ENCODE measurements at regions not wholly inside any gene's neighbourhood (a gene's known extent, or its start where the extent isn't known, plus 50 kb on each side); places are given as distances from the start of the nearest gene placed in this dataset.
A peak's percentile ranks its signal among the peaks of the same experiment; 100 is the strongest.
"Not testable (repeated sequence)": the region's sequence is repeated elsewhere in the genome, so short reads cannot be mapped to it uniquely, and the experiment has no call there.

DNA sequence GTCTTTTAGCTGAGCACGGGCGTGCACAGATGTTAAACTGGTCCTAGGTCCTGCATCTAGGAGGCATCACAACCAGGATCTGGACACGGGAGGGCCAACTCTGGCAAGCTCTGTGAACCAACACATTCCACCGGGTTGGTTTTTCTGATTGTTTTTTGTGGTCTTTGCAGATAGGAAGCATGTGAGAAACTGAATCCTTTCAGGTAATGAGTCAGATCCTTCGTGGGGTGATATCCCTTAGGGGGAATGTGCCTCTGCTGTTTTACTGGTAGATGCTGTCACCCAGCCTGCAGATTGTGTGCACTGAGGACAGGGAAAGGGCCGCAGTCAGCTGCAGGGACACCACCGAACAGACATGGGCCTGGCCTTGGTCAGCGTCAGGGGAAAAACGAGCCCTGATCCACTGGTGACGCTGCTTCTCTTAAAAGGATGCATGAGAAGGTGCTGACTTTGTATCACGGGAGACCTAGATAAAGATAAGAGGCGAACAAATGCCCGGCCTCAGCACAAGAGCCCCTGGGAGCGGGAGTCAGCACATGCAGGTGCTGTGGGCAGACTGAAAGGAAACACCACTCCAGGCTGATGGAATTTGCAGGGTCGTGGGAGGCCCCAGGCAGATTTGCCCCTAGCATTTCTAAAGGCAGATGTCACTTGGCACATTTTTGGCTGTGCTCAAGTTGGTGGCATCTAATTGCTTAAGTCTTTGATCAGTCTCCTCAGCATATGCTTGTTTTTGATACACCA lies 51.1 kb downstream of the DOP1B start:
- DNase-seq (ENCODE audit: low read depth, low spot score): no peak

DNA sequence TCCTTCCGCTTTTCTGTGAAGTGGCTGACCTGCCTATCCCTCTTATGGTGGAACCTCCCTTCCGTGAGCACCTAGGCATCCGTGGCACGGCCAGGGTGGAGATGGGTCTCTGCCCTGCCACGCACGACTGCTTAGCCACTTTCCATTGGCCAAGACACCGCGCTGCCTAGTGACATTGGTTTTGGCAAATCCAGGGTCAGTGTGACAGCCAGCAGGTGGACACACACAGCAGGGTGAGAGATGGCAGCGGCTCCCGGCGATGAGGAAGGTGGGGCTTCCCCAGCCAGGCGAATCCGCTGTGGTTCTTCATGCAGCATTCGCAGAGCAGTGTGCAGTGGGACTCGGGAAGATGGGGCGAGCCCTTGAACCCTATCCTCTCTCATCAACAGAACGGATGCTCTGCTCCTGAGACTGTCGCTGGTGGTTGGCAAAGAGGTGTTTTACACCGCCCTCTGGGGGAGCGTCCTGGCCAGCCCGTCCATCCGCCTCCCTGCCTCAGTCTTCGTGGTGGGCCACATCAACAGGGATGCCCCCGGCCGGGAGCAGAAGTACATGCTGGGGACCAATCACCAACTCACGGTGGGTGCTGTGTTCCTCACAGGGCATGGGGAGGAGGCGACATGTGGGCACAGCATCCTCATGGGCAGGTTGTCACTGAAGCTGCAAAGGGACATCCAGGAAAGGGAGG lies 51.8 kb downstream of the DOP1B start:
- DNase-seq (ENCODE audit: low read depth, low spot score): no peak

DNA sequence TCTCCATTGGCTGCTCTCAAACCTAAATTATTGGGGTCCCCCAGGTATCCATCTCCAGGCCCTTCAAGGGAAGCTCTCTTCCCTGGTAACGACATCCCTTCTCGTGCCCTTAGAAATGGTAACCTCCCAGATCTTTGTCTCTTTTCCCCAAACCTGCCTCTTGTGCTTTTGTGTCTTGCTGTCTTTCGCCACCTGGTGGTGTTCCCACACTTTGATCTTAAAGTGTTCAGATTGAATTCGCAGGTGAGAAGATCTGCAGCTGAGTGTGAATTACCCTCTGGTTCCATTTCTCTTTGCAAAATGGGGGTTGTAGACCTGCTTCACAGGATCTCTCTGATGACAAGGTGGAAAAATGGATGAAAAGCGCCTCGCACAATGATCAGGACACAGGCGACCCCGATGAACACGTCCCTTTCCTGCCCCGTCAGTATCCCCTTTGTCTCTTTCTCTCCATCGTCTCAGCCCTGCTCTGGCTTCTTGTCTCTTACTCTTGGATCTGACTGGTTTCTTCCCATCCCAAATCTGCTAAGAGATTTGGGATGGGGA lies 53.1 kb downstream of the DOP1B start:
- DNase-seq (ENCODE audit: low read depth, low spot score): peak; percentile 45

DNA sequence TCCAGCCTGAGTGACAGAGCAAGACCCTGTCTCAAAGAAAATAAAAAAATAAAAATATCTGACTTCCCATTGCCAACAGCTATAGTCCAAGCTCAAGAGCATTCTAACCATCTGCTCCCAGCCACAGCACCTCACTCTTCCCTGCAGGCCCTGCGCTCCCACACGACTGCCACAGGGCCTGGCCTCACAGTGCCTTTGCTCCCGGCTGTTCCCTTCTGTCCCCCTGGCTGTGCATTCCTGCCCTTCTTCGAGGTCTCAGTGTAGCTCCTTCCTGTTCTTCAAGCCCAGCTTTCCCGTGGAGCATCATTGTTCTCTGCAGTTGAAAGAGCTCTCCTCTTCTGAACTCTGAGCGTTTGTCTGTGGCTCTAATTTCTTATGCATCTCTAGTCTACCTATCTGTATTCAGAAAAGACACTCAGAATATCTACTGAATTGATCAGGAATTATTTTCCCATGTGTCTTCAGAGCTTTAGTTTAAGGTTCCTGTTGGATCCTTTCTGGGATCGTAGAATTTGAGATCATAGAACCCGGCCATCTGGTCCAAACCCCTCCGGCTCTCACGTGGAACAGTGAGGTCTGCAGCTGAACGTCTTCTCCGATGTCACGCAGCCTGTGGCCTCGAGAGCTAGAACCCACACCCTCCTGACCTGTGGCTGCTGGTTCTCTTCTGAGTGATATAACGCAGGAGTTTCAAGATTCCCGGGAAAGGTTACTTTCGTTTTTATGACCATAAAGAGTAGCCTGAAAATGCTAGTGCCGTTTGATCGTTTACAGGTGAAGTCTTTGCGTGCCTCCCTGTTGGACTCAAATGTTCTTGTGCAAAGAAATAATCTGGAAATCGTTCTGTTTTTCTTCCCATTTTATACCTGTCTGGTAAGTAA lies 54.4 kb downstream of the DOP1B start:
- DNase-seq (ENCODE audit: low read depth, low spot score): no peak

DNA sequence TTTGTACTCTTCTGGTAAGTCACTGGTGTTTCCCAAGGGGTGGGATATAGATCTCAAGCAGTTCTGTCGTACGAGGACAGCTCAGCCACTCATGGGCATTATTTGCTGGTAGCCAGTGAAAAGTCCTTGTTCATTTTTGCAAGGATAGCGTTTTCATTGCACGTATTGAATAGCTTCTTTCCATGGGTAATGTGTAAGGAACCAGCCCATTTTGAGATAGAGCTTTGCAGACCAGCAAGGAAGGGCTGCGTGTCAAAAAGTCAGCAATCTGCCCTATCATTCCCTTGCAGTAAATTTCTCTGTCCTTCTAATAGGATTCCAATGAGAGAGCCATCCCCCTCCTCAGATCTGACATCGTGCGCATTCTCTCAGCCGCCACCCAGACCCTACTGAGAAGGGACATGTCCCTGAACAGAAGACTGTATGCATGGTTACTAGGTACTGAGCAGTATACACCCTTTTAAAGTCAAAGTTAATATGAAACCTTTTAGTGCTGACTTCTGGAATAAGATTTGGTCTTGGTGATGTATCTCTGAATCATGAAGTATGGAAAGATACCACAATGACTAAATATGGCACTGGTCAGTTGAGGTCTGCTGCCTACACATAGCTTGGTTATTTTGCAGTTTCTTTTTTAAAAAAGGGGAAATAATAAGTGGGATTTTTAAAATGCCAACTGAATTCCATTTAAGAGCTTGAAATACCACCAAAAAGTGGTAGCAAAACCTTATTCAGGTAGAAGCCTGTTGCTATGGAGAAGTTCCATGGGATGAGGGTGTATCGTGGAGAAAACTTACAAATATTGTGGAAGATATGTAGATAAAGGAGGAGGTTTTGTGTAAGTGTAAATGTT lies 55.3 kb downstream of the DOP1B start:
- DNase-seq (ENCODE audit: low read depth, low spot score): no peak

DNA sequence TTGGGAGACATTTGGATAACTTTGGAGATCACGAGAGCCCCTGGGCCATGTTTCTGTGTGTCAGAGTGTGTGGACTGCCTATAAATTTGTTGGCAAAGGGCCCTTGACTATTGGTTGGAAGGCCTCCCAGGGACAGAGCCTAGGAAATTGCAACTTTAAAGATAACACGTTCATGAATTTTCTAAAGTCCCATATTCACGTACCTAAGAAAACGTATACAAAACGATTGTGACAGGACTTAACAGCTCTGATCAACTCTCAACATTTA lies 55.8 kb downstream of the DOP1B start:
- no peak for DNase-seq (ENCODE audit: low read depth, low spot score)

DNA sequence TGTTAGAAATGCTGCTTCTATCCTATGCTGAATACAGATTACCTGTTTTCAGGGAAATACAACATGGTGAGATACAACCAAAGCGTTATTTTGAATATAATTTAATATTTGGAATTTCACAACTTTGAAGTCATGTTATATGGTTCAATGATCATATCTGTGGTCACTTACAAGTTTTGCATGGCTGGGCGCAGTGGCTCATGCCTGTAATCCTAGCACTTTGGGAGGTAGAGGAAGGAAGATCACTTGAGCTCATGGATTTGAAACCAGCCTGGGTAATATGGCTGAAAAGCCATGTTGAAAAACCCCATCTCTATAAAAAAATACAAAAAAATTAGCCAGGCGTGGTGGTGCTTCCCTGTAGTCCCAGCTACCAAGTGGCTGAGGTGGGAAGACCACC lies 57.9 kb downstream of the DOP1B start:
- DNase-seq (ENCODE audit: low read depth, low spot score): no peak

DNA sequence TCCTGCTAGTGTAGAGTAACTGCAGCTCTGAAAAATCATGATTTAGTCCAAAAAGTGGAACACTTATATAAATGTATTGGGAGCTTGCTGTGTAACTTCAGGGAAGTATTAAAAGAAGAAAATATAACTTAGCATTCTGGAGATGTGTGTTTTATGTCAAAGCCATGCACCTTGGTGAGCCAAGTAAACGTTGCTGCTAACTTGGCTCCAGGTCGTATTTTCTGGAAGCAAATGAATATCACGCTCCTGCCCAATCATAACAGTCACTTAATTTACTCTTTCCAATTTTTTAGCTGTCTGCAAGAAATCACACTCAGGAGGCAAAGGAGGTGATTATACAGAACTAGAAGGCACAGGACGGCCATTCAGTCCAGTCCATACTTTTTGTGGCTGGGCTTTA lies 61.1 kb downstream of the DOP1B start:
- DNase-seq (ENCODE audit: low read depth, low spot score): no peak

DNA sequence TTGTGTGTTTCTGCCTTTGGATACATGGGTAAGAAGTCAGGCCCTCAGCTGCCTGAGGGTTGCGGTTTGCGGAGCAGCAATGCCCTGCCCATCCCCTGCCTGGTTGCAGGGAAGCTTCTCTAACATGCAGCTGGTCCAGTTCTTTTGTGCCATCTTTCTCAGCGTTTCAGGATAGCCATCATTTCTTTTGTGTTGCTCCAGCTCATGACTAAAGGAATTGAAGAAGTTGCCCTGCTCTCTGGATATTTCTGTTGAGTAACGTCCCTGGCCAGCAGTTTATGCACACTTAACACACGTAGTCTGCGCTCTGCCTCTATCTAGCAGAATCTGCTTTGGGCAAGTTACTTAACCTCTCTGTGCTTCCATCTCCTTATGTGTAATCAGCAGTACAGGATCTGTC lies 62.1 kb downstream of the DOP1B start:
- DNase-seq (ENCODE audit: low read depth, low spot score): no peak

DNA sequence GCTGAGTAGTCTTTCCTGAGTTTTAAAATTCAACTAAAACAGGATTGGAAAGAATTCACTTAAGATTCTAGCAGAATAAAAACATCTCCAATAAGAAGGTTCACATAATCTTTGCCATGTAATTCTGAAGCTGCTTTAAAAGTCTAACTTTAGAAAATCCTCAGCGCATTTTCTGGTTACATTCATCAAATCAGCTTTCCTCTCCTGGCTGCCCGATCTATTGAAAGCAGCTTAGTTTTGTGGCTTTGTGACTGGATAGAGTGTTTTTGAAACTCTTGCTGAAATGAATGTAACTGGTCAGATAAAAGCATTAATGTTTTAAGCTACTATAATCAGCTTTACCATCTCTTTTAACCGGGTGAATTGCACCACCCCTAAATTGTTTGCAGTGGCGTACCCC lies 66.8 kb downstream of the DOP1B start:
- no peak for DNase-seq (ENCODE audit: low read depth, low spot score)

DNA sequence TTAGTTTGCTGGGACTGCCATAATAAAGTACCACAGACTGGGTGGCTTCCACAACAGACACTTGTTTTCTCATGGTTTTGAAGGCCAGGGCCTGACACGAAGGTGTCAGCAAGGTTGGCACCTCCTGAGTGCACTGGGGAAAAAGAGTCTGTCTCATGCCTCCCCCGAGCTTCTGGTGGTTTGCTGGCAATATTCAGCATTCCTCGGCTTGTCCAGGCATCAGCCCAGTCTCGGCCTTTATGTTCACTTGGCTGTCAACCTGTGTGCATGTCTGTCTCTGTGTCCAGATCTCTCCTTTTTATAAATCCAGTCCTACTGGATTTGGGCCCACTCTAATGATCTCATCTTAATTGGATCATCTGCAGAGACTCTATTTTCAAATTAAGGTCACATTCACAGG lies 72.6 kb downstream of the DOP1B start:
- DNase-seq (ENCODE audit: low read depth, low spot score): no peak

DNA sequence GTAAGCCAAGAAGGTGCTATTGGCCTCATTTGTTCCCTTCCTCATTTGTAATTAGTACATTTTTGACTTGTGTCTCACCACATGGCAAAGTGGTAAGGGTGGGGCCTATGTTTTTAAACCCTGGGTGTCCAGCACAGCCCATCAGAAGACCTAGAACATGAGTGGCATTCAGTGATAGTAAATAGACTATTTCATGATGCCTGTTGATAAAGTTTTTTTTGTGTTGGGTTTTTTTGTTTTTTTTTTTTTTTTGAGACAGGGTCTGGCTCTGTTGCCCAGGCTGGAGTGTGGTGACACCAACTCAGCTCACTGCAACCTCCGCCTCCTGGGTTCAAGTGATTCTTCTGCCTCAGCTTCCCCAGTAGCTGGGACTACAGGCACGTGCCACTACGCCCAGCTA lies 74.8 kb downstream of the DOP1B start:
- not testable (repeated sequence) for DNase-seq (ENCODE audit: low read depth, low spot score)

DNA sequence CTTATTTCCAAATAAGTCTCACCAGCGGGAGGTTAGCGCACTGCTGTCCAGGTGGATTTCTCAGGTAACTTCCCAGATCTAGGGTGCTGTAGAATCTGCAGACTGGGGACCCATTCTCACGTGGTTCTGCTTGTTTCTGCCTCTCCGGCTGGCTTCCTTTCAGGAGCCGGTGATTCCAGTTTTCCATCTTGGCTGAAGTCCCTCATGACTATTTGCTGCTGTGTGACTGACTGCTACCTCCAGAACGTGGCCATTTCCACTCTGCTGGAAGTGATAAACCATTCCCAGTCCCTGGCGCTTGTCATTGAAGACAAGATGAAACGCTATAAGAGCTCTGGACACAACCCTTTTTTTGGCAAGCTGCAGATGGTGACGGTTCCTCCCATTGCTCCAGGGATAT lies 76.0 kb downstream of the DOP1B start:
- DNase-seq (ENCODE audit: low read depth, low spot score): no peak

DNA sequence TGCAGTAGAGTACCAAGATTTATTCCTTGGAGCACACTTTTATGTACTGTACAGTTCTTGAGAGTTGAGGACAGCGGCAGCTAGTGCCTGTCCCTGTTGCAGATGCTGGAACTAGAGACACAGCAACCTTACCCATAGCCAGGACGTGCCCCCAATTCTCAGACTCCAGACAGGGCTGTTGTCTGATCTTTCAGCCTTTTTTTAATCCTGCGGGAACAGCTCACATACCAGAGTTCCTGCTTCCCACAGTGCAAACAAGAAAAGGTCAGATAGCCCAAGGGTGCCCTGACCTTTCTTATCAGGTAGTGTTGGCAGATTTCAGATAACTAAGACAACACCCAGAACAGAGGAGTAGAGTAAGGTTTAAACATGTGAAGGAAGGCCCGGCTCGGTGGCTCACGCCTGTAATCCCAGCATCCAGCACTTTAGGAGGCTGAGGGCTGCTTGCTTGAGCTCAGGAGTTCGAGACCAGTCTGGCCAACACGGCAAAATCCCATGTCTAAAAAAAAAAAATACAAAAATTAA lies 78.5 kb downstream of the DOP1B start:
- no peak for DNase-seq (ENCODE audit: low read depth, low spot score)

DNA sequence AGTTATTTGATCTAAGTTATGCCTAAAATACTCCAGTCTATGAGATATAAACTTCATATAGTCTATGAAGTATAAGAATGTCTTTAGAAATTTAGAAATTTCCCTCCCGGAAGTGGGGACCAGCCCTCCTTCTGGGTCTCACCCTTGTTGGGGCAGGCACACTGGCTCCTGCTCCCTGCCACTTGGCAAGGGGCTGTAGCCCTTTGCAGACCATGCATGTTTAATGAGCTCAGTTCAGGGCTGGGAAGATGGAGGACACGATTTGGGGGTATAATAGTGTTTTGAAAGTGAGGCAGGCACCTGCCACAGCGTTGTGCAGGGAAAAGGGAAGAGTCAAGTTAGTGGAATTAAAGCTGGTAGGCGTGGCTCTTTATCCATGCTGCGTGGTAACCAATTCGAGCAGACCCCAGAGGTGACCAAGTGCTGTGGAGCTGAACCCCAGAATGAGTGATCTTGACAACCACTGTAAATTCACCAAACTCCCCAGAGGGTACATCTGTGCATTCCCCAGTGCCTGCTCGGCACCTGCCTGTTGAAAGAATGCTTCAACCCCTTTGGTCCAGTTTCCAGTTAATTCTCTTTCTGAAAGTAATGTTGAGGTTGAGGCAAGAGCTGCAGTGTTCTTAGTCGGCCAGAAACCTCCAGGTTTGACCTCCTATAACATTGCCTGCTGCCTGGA lies 79.6 kb downstream of the DOP1B start:
- DNase-seq (ENCODE audit: low read depth, low spot score): no peak

DNA sequence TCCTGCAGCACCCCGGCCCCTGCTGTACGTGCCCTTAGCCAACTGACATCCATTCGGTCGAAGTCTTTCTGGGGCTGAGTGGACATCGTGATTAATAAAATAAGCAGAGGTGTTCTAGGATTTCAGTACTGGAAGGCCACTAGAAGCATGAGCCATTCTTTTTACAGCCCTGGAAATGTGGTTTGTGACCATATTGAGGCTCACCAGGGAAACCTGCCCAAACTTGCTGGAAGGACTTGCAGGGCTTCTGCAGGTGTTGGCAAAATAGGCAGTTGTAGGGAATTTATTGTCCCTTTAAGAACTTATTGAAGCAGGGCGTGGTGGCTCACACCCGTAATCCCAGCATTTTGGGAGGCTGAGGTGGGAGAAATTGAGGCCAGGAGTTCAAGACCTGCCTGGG lies 80.8 kb downstream of the DOP1B start:
- DNase-seq (ENCODE audit: low read depth, low spot score): no peak

DNA sequence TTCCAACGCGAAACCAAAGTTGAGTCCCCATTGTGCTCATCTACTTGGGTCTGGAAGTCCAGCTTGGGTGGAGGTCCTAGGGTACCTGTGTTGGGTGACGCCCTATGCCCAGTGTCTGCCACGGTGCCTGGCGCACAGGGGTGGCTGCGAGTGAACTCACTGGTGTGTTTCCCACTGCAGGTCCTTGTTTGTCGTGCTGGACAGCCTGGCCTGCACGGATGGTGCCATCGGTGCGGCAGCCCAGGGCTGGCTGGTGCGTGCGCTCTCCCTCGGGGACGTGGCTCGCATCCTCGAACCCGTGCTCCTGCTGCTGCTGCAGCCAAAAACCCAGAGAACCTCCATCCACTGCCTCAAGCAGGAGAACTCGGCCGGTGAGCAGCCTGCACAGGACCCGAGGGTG lies 80.4 kb upstream of the MORC3 start:
- no peak for DNase-seq (ENCODE audit: low read depth, low spot score)

DNA sequence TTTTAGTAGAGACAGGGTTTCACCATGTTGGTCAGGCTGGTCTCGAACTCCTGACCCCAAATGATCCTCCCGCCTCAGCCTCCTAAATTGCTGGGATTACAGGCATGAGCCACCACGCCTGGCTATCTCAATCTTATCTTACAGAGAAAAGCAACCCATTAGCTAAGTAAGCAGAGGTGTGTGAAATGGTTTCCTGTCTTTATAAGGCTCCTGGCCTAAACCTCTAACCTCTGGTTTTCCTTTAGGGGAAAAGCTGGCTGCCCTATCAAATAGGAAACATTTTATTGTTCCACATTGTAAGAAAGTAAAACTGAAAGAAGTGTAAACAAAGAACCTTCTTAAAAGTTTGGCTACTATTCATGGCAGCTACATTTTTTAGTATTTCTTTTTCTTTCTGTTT lies 78.3 kb upstream of the MORC3 start:
- no peak for DNase-seq (ENCODE audit: low read depth, low spot score)

DNA sequence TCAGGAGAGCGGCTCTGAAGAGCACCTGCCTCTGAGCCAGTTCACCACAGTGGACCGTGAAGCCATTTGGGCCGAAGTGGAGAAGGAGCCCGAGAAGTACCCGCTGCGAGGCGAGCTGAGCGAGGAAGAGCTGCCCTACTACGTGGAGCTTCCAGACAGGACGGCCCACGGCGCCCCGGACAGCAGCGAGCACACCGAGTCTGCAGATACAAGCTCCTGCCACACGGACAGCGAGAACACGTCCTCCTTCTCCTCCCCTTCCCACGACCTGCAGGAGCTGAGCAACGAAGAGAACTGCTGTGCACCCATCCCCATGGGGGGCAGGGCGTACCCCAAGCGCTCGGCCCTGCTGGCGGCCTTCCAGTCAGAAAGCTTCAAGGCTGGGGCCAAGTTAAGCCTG lies 74.9 kb upstream of the MORC3 start:
- no peak for DNase-seq (ENCODE audit: low read depth, low spot score)

DNA sequence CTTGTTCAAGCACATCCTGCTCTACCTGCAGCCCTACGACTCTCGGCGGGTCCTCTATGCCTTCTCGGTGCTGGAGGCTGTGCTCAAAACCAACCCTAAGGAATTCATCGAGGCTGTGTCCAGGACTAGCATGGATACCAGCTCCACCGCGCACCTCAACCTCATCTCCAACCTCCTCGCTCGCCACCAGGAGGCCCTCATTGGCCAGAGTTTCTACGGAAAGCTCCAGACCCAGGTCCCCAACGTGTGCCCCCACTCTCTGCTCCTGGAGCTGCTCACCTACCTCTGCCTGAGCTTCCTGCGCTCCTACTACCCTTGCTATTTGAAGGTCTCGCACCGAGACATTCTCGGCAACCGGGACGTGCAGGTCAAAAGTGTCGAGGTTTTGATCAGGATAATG lies 74.3 kb upstream of the MORC3 start:
- no peak for DNase-seq (ENCODE audit: low read depth, low spot score)
